Tibial nerve (tissue), 4 donors: ENCODE measurements at regions not wholly inside any gene's neighbourhood (a gene's known extent, or its start where the extent isn't known, plus 50 kb on each side); places are given as distances from the start of the nearest gene placed in this dataset.

ENCODE experiments used
- DNase-seq, 2 donors: peaks; one replicate each; pipeline ENCODE4 v3.0.0-alpha.2; 2019; ENCODE audit warnings: low spot score in 2 of 2
- H3K27ac ChIP-seq, 4 donors: fragments of 200-600 bp; sonication (generic) in 3 of 4; one replicate each; pipeline ENCODE4 v1.5.1; 2017 to 2019; ENCODE audit warnings: mild to moderate bottlenecking in 1 of 4
- H3K27me3 ChIP-seq, 2 donors: fragments of 200-600 bp; sonication (generic) in 1 of 2; one replicate each; pipeline versions ENCODE4 v1.5.1 to v1.6.0; 2017 to 2019
- H3K36me3 ChIP-seq, 3 donors: fragments of 200-600 bp; sonication (generic); one replicate each; pipeline ENCODE4 v1.5.1; 2018 to 2019
- H3K4me1 ChIP-seq, 4 donors: fragments of 200-600 bp; sonication (generic) in 3 of 4; one replicate each; pipeline ENCODE4 v1.5.1; 2017 to 2019
- H3K4me3 ChIP-seq, 4 donors: fragments of 200-600 bp; sonication (generic) in 3 of 4; one replicate each; pipeline ENCODE4 v1.5.1; 2017 to 2019; ENCODE audit warnings: mild to moderate bottlenecking in 1 of 4, moderate library complexity in 1 of 4
- H3K9me3 ChIP-seq, 4 donors: fragments of 200-600 bp; sonication (generic) in 3 of 4; one replicate each; pipeline ENCODE4 v1.5.1; 2017 to 2019
- CTCF ChIP-seq, 5 experiments: fragments of 200-600 bp in 3 of 5; fragments of 450-650 bp in 2 of 5; sonication (generic) in 3 of 5; IDR thresholded peaks; one replicate each; pipeline ENCODE4 v1.5.1; 2016 to 2019; ENCODE audit warnings: antibody characterized with exemption in 5 of 5, mild to moderate bottlenecking in 3 of 5, moderate library complexity in 2 of 5
- EP300 ChIP-seq, 2 donors: sonication (generic); formaldehyde crosslinking; IDR thresholded peaks; one replicate each; pipeline ENCODE4 v1.6.1; 2017; ENCODE audit warnings: antibody characterized with exemption in 2 of 2, mild to moderate bottlenecking in 1 of 2
- POLR2A ChIP-seq, 2 donors: fragments of 450-650 bp; IDR thresholded peaks; one replicate each; pipeline ENCODE4 v1.6.1; 2017; ENCODE audit warnings: antibody characterized with exemption in 2 of 2, mild to moderate bottlenecking in 2 of 2, moderate library complexity in 2 of 2
- WGBS, 2 donors: methylation state at CpG; one replicate each; pipeline ENCODE4 v1.1.5; 2018; 5-methylcytosine and 5-hydroxymethylcytosine counted together

- Histone ChIP-seq H3K27ac (no peak overlapping the region), H3K4me1 (no peaks in the 10 kb centered on the region), H3K27me3 (no peaks in the 10 kb centered on the region), H3K9me3 (no peaks in the 10 kb centered on the region), H3K4me3 (no peak overlapping the region), H3K36me3 (no peaks in the 10 kb centered on the region)
- no peak for DNase-seq
- no peak for TF ChIP-seq POLR2A (IDR thresholded peaks at IDR 0.05)
- TF ChIP-seq CTCF (IDR thresholded peaks at IDR 0.05) = no peak
- no peak for TF ChIP-seq EP300 (IDR thresholded peaks at IDR 0.05)
- 72 to 88% methylated on average over 2 of the region's 2 CpGs for WGBS, 2 donors
Measured at GRCh38 chr3:153000325-153000724, 161.7 kb upstream of the RAP2B start.

- WGBS, 2 donors = 45 to 50% methylated on average over 4 of the region's 4 CpGs
- no peaks in the 10 kb centered on the region for H3K36me3 ChIP-seq
- TF ChIP-seq POLR2A (IDR thresholded peaks at IDR 0.05) (no peak), CTCF (IDR thresholded peaks at IDR 0.05) (no peak), EP300 (IDR thresholded peaks at IDR 0.05) (no peak)
- no peaks in the 10 kb centered on the region for H3K4me1 ChIP-seq
- H3K9me3 ChIP-seq = no peaks in the 10 kb centered on the region
- no peak for DNase-seq
- no peaks in the 10 kb centered on the region for H3K27me3 ChIP-seq
- H3K4me3 ChIP-seq = no peak overlapping the region
- no peak overlapping the region for H3K27ac ChIP-seq
Measured at GRCh38 chr3:153001210-153002078, 160.6 kb upstream of the RAP2B start.

- no peak overlapping the region for H3K27ac ChIP-seq
- no peaks in the 10 kb centered on the region for H3K36me3 ChIP-seq
- TF ChIP-seq CTCF (IDR thresholded peaks at IDR 0.05) (no peak), POLR2A (IDR thresholded peaks at IDR 0.05) (no peak), EP300 (IDR thresholded peaks at IDR 0.05) (no peak)
- no peaks in the 10 kb centered on the region for H3K9me3 ChIP-seq
- DNase-seq = no peak
- H3K4me1 ChIP-seq = no peaks in the 10 kb centered on the region
- H3K27me3 ChIP-seq = no peaks in the 10 kb centered on the region
- WGBS, 2 donors = 43 to 44% methylated on average over 2 of the region's 2 CpGs
- H3K4me3 ChIP-seq = no peak overlapping the region
Measured at GRCh38 chr3:153003441-153003840, 158.6 kb upstream of the RAP2B start.

- Histone ChIP-seq H3K4me1 (no peaks in the 10 kb centered on the region), H3K27ac (no peak overlapping the region), H3K36me3 (no peaks in the 10 kb centered on the region), H3K27me3 (no peaks in the 10 kb centered on the region), H3K9me3 (no peaks in the 10 kb centered on the region), H3K4me3 (no peak overlapping the region)
- WGBS, 2 donors = 68 to 84% methylated on average over 1 of the region's 1 CpG
- DNase-seq = no peak
- TF ChIP-seq EP300 (IDR thresholded peaks at IDR 0.05) = no peak
- no peak for TF ChIP-seq POLR2A (IDR thresholded peaks at IDR 0.05)
- no peak for TF ChIP-seq CTCF (IDR thresholded peaks at IDR 0.05)
Measured at GRCh38 chr3:153003862-153004261, 158.2 kb upstream of the RAP2B start.

- 53 to 56% methylated on average over 3 of the region's 3 CpGs for WGBS, 2 donors
- Histone ChIP-seq H3K27me3 (no peaks in the 10 kb centered on the region), H3K9me3 (no peaks in the 10 kb centered on the region), H3K4me1 (no peaks in the 10 kb centered on the region), H3K4me3 (no peak overlapping the region), H3K36me3 (no peaks in the 10 kb centered on the region), H3K27ac (no peak overlapping the region)
- TF ChIP-seq POLR2A (IDR thresholded peaks at IDR 0.05) = no peak
- no peak for TF ChIP-seq EP300 (IDR thresholded peaks at IDR 0.05)
- no peak for TF ChIP-seq CTCF (IDR thresholded peaks at IDR 0.05)
- DNase-seq = no peak
Measured at GRCh38 chr3:153008226-153008625, 153.8 kb upstream of the RAP2B start.
